H1 (cell line): ENCODE measurements at regions not wholly inside any gene's neighbourhood (a gene's known extent, or its start where the extent isn't known, plus 50 kb on each side); places are given as distances from the start of the nearest gene placed in this dataset.

Experiments used
- CTCF ChIA-PET: fragments of 300-600 bp; sonication (Branson Sonifier 250); formaldehyde crosslinking; loops from one replicate; lab custom pipeline; 2021; ENCODE audit not compliant: partially characterized antibody; lab: Charles Lee
- POLR2A ChIA-PET: fragments of 300-600 bp; sonication (Branson Sonifier 250); formaldehyde crosslinking; loops from one replicate; lab custom pipeline; 2021; ENCODE audit warnings: inconsistent platforms; ENCODE audit not compliant: partially characterized antibody; lab: Charles Lee
- DNase-seq, 2 experiments: peaks; one replicate each; pipeline versions ENCODE4 v3.0.0 to v3.0.0-alpha.2; 2010 to 2022; ENCODE audit warnings: low spot score in 2 of 2, low read depth in 1 of 2, mixed read lengths in 1 of 2
- FAIRE-seq: peaks from 2 replicates; lab custom pipeline; 2011; peaks lifted over from hg19 to GRCh38; lab: Jason Lieb, UNC
- H2AFZ ChIP-seq: 2 replicates; pipeline ENCODE4 v1.8.1; 2012; ENCODE audit warnings: low read length, inconsistent platforms
- H2AK5ac ChIP-seq: 2 replicates; pipeline ENCODE4 v1.6.1; 2013; ENCODE audit warnings: low read depth, low read length
- H2BK120ac ChIP-seq: replicated peaks from 2 replicates; pipeline ENCODE3; 2013; ENCODE audit warnings: low read depth, low read length, inconsistent platforms
- H2BK12ac ChIP-seq: 2 replicates; pipeline ENCODE4 v1.6.1; 2013; ENCODE audit warnings: low read depth, low read length
- H2BK15ac ChIP-seq: 2 replicates; pipeline ENCODE4 v1.6.1; 2013; ENCODE audit warnings: low read length
- H2BK20ac ChIP-seq: 2 replicates; pipeline ENCODE4 v1.6.1; 2013; ENCODE audit warnings: low read length
- H2BK5ac ChIP-seq: 2 replicates; pipeline ENCODE4 v1.6.1; 2013; ENCODE audit warnings: low read depth, low read length
- H3K14ac ChIP-seq: 2 replicates; pipeline ENCODE4 v1.6.1; 2013; ENCODE audit warnings: inconsistent platforms; ENCODE audit not compliant: insufficient read length
- H3K18ac ChIP-seq: 2 replicates; pipeline ENCODE4 v1.6.1; 2013; ENCODE audit warnings: low read length; ENCODE audit errors: extremely low read depth
- H3K23ac ChIP-seq: 2 replicates; pipeline ENCODE4 v1.6.1; 2013; ENCODE audit warnings: inconsistent platforms; ENCODE audit not compliant: insufficient read length
- H3K23me2 ChIP-seq: 2 replicates; pipeline ENCODE4 v1.6.1; 2013; ENCODE audit warnings: low read depth, low read length
- H3K27ac ChIP-seq: 2 replicates; pipeline ENCODE4 v1.6.1; 2011; ENCODE audit warnings: low read depth, low read length, inconsistent platforms
- H3K27me3 ChIP-seq, 4 experiments: replicated peaks in 1 of 4; 1 replicate in 1 of 4; 2 replicates in 3 of 4; pipeline versions ENCODE4 v1.6.1 to v1.8.1; 2011 to 2013; ENCODE audit warnings: low read length in 3 of 4, mild to moderate bottlenecking in 3 of 4, inconsistent platforms in 2 of 4, mixed read lengths in 2 of 4, moderate library complexity in 1 of 4; ENCODE audit not compliant: control insufficient read depth in 3 of 4, insufficient read depth in 3 of 4; ENCODE audit errors: extremely low read depth in 1 of 4
- H3K36me3 ChIP-seq, 4 experiments: 2 replicates each; pipeline versions ENCODE4 v1.6.1 to v1.8.1; 2011 to 2013; ENCODE audit warnings: mild to moderate bottlenecking in 4 of 4, low read length in 3 of 4, moderate library complexity in 2 of 4, control low read depth in 1 of 4, inconsistent platforms in 1 of 4; ENCODE audit not compliant: insufficient read depth in 4 of 4, control insufficient read depth in 2 of 4
- H3K4ac ChIP-seq: replicated peaks from 2 replicates; pipeline ENCODE3; 2013; ENCODE audit warnings: low read length, low read depth, mixed read lengths, inconsistent platforms; ENCODE audit not compliant: insufficient read length
- H3K4me1 ChIP-seq, 4 experiments: replicated peaks in 1 of 4; 1 replicate in 1 of 4; 2 replicates in 3 of 4; pipeline versions ENCODE4 v1.6.1 to v1.8.1; 2011 to 2013; ENCODE audit warnings: low read length in 3 of 4, inconsistent platforms in 2 of 4, mixed read lengths in 1 of 4; ENCODE audit not compliant: insufficient read depth in 4 of 4, control insufficient read depth in 3 of 4
- H3K4me2 ChIP-seq, 2 experiments: 2 replicates each; pipeline versions ENCODE4 v1.6.1 to v1.8.1; 2011 to 2013; ENCODE audit warnings: low read depth in 2 of 2, low read length in 2 of 2, control low read depth in 1 of 2, inconsistent platforms in 1 of 2, mild to moderate bottlenecking in 1 of 2; ENCODE audit not compliant: insufficient read depth in 1 of 2
- H3K4me3 ChIP-seq, 4 experiments: fragments of 200-600, 300-600 bp in 1 of 4; sonication (generic), shearing (Covaris generic), sonication (Bioruptor Twin) in 1 of 4; 2 replicates each; pipeline versions ENCODE4 v1.5.1 to v1.8.1; 2011 to 2016; ENCODE audit warnings: low read length in 4 of 4, low read depth in 3 of 4, control low read depth in 2 of 4, inconsistent platforms in 2 of 4, mild to moderate bottlenecking in 2 of 4, mixed read lengths in 1 of 4, moderate library complexity in 1 of 4; ENCODE audit not compliant: insufficient read depth in 2 of 4; ENCODE audit errors: extremely low read depth in 1 of 4
- H3K56ac ChIP-seq: replicated peaks from 2 replicates; pipeline ENCODE3; 2013; ENCODE audit warnings: low read depth, mild to moderate bottlenecking, mixed read lengths, low read length, inconsistent platforms; ENCODE audit not compliant: insufficient read length
- H3K79me1 ChIP-seq: 2 replicates; pipeline ENCODE4 v1.6.1; 2013; ENCODE audit warnings: low read depth, low read length, control low read depth
- H3K79me2 ChIP-seq, 2 experiments: 2 replicates each; pipeline versions ENCODE4 v1.6.1 to v1.8.1; 2012 to 2013; ENCODE audit warnings: low read length in 2 of 2, mild to moderate bottlenecking in 2 of 2, inconsistent platforms in 1 of 2; ENCODE audit not compliant: insufficient read depth in 2 of 2, control insufficient read depth in 1 of 2
- H3K9ac ChIP-seq, 4 experiments: replicated peaks in 1 of 4; 1 replicate in 1 of 4; 2 replicates in 3 of 4; pipeline versions ENCODE4 v1.6.1 to v1.8.1; 2011 to 2013; ENCODE audit warnings: low read depth in 3 of 4, low read length in 3 of 4, control low read depth in 2 of 4, mild to moderate bottlenecking in 2 of 4, moderate library complexity in 2 of 4, inconsistent platforms in 1 of 4; ENCODE audit errors: extremely low read depth in 1 of 4
- H3K9me3 ChIP-seq, 2 experiments: 2 replicates each; pipeline versions ENCODE4 v1.6.1 to v1.8.1; 2012 to 2013; ENCODE audit warnings: mild to moderate bottlenecking in 2 of 2, moderate library complexity in 2 of 2, control low read depth in 1 of 2, inconsistent platforms in 1 of 2, low read depth in 1 of 2, low read length in 1 of 2, mixed read lengths in 1 of 2; ENCODE audit not compliant: insufficient read depth in 2 of 2
- H4K20me1 ChIP-seq, 2 experiments: replicated peaks in 1 of 2; 2 replicates each; pipeline versions ENCODE3 to v1.8.1; 2011 to 2013; ENCODE audit warnings: inconsistent platforms in 2 of 2, low read length in 2 of 2, mild to moderate bottlenecking in 1 of 2; ENCODE audit not compliant: insufficient read depth in 2 of 2, control insufficient read depth in 1 of 2
- H4K5ac ChIP-seq: 2 replicates; pipeline ENCODE4 v1.6.1; 2013; ENCODE audit warnings: low read length, low read depth, mixed read lengths, inconsistent platforms; ENCODE audit not compliant: insufficient read length
- H4K8ac ChIP-seq: 2 replicates; pipeline ENCODE4 v1.8.0; 2013; ENCODE audit warnings: mild to moderate bottlenecking, moderate library complexity, low read length, inconsistent platforms; ENCODE audit not compliant: insufficient read depth; ENCODE audit errors: extremely low read depth
- H4K91ac ChIP-seq: replicated peaks from 2 replicates; pipeline ENCODE3; 2013; ENCODE audit warnings: low read length, mixed read lengths, inconsistent platforms; ENCODE audit not compliant: insufficient read length
- BCL11A ChIP-seq, 2 experiments: IDR thresholded peaks; one replicate each; pipeline ENCODE4 v1.6.1; 2011; ENCODE audit warnings: low read depth in 2 of 2, low read length in 2 of 2, mild to moderate bottlenecking in 2 of 2
- FOSL1 ChIP-seq: IDR thresholded peaks from 2 replicates; pipeline ENCODE4 v1.6.1; 2011; ENCODE audit warnings: mild to moderate bottlenecking, low read depth, low read length, moderate library complexity; ENCODE audit not compliant: insufficient read depth
- JUND ChIP-seq: IDR thresholded peaks from 2 replicates; pipeline ENCODE4 v1.6.1; 2011; ENCODE audit warnings: mild to moderate bottlenecking, improper control_type of control experiment, low read length
- MAFK ChIP-seq: IDR thresholded peaks from 2 replicates; pipeline ENCODE4 v1.6.1; 2012; ENCODE audit warnings: low read depth, mild to moderate bottlenecking, improper control_type of control experiment, low read length
- NANOG ChIP-seq: IDR thresholded peaks from 2 replicates; pipeline ENCODE4 v1.6.1; 2011; ENCODE audit warnings: low read length, low read depth, mild to moderate bottlenecking, inconsistent platforms; ENCODE audit not compliant: insufficient read depth, poor library complexity, severe bottlenecking
- POU5F1 ChIP-seq: IDR thresholded peaks from 2 replicates; pipeline ENCODE4 v1.6.1; 2011; ENCODE audit warnings: low read depth, mild to moderate bottlenecking, low read length, moderate library complexity
- RXRA ChIP-seq: IDR thresholded peaks from 2 replicates; pipeline ENCODE4 v1.6.1; 2011; ENCODE audit warnings: low read depth, mild to moderate bottlenecking, low read length, moderate library complexity; ENCODE audit not compliant: insufficient read depth
- SIX5 ChIP-seq: IDR thresholded peaks from 2 replicates; pipeline ENCODE4 v1.6.1; 2011; ENCODE audit warnings: mild to moderate bottlenecking, low read depth, low read length
- TAF1 ChIP-seq: IDR thresholded peaks from 2 replicates; pipeline ENCODE4 v1.6.1; 2011; ENCODE audit warnings: mild to moderate bottlenecking, low read depth, low read length
- TAF7 ChIP-seq: optimal IDR thresholded peaks from 2 replicates; pipeline ENCODE3; 2011; ENCODE audit warnings: low read depth, mild to moderate bottlenecking, inconsistent platforms, low read length, moderate library complexity, borderline replicate concordance
- TCF12 ChIP-seq: IDR thresholded peaks from 2 replicates; pipeline ENCODE4 v1.6.1; 2011; ENCODE audit warnings: low read depth, mild to moderate bottlenecking, low read length
- YY1 ChIP-seq: IDR thresholded peaks from 2 replicates; pipeline ENCODE4 v1.6.1; 2011; ENCODE audit warnings: low read depth, mild to moderate bottlenecking, low read length
- WGBS, 2 experiments: shearing (Covaris generic) in 1 of 2; methylation state at CpG; one replicate each; pipeline versions ENCODE4 v1.1.6 to v1.1.7; 2013 to 2015; ENCODE audit warnings: low lambda C conversion rate in 2 of 2, mixed read lengths in 2 of 2, inconsistent platforms in 1 of 2, low coverage in 1 of 2, missing lambda C conversion rate in 1 of 2; ENCODE audit not compliant: insufficient replicate concordance in 2 of 2, insufficient coverage in 1 of 2, insufficient read length in 1 of 2; ENCODE audit errors: extremely low coverage in 1 of 2, missing lambda C conversion rate in 1 of 2; 5-methylcytosine and 5-hydroxymethylcytosine counted together
- TF ChIP-seq, protein P1 (sequence below): IDR thresholded peaks from 2 replicates; pipeline ENCODE4 v1.6.1; 2011; ENCODE audit warnings: low read depth, mild to moderate bottlenecking, low read length; ENCODE audit not compliant: insufficient read depth
- TF ChIP-seq, protein P2 (sequence below): IDR thresholded peaks from 2 replicates; pipeline ENCODE4 v1.6.1; 2012; ENCODE audit warnings: inconsistent platforms

GRCh38 chr12:107855471-107855870 is 81.0 kb downstream of the ASCL4 start:
- no peak overlapping the region for H2AFZ ChIP-seq
- no peak overlapping the region for H3K18ac ChIP-seq
- H4K8ac ChIP-seq: no peak overlapping the region
- FAIRE-seq: no peak
- H3K36me3 ChIP-seq: no peaks in the 10 kb centered on the region
- no peaks in the 10 kb centered on the region for H3K79me1 ChIP-seq
- H3K4me3 ChIP-seq: no peak overlapping the region
- no peak overlapping the region for H3K9ac ChIP-seq
- no peak overlapping the region for H3K4ac ChIP-seq
- H3K23me2 ChIP-seq: no peaks in the 10 kb centered on the region
- H3K79me2 ChIP-seq: no peaks in the 10 kb centered on the region
- 89% methylated on average over 2 of the region's 2 CpGs; no CpG with 5 or more reads in 1 of the 2 experiments for WGBS, 2 experiments
- TF ChIP-seq TCF12: no peak
- TF ChIP-seq FOSL1: no peak
- TF ChIP-seq, protein P1, sequence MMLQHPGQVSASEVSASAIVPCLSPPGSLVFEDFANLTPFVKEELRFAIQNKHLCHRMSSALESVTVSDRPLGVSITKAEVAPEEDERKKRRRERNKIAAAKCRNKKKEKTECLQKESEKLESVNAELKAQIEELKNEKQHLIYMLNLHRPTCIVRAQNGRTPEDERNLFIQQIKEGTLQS: no peak
- no peak for TF ChIP-seq SIX5
- TF ChIP-seq YY1: no peak
- TF ChIP-seq MAFK: no peak
- TF ChIP-seq, protein P2, sequence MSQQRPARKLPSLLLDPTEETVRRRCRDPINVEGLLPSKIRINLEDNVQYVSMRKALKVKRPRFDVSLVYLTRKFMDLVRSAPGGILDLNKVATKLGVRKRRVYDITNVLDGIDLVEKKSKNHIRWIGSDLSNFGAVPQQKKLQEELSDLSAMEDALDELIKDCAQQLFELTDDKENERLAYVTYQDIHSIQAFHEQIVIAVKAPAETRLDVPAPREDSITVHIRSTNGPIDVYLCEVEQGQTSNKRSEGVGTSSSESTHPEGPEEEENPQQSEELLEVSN: no peak
- TF ChIP-seq TAF7: no peak
- no peak for TF ChIP-seq BCL11A (IDR thresholded peaks at IDR 0.05; ENCODE audit: low read depth in 2 of 2, low read length in 2 of 2)
- no peak for TF ChIP-seq POU5F1
- no peak for TF ChIP-seq TAF1
- no peak for TF ChIP-seq JUND
- no peak for TF ChIP-seq NANOG
- TF ChIP-seq RXRA: no peak
- no peak overlapping the region for H3K4me2 ChIP-seq
- no peak overlapping the region for H3K27ac ChIP-seq
- DNase-seq: no peak
- H4K20me1 ChIP-seq: no peaks in the 10 kb centered on the region
- no peak overlapping the region for H4K91ac ChIP-seq
- POLR2A ChIA-PET: interaction anchor here (0.9 kb wide), 1 partner anchor 14 kb away, joined by 3 read pairs; no protein-coding TSS in a partner anchor
- CTCF ChIA-PET: interaction anchor here (1.0 kb wide), 1 partner anchor 10 kb away, joined by 3 read pairs; no protein-coding TSS in a partner anchor
- H3K9me3 ChIP-seq: no peaks in the 10 kb centered on the region
- H2BK20ac ChIP-seq: no peak overlapping the region
- no peak overlapping the region for H2BK120ac ChIP-seq
- H3K14ac ChIP-seq: no peak overlapping the region
- H3K56ac ChIP-seq: no peak overlapping the region
- H3K27me3 ChIP-seq: no peaks in the 10 kb centered on the region; a peak in 1 of 7 replicates
- no peaks in the 10 kb centered on the region for H3K4me1 ChIP-seq
- no peak overlapping the region for H2AK5ac ChIP-seq
- no peak overlapping the region for H3K23ac ChIP-seq
- H4K5ac ChIP-seq: no peak overlapping the region
- no peak overlapping the region for H2BK12ac ChIP-seq
- no peak overlapping the region for H2BK15ac ChIP-seq
- no peak overlapping the region for H2BK5ac ChIP-seq
